ENCODE measurements at regions not wholly inside any gene's neighbourhood (a gene's known extent, or its start where the extent isn't known, plus 50 kb on each side); places are given as distances from the start of the nearest gene placed in this dataset.

DNA sequence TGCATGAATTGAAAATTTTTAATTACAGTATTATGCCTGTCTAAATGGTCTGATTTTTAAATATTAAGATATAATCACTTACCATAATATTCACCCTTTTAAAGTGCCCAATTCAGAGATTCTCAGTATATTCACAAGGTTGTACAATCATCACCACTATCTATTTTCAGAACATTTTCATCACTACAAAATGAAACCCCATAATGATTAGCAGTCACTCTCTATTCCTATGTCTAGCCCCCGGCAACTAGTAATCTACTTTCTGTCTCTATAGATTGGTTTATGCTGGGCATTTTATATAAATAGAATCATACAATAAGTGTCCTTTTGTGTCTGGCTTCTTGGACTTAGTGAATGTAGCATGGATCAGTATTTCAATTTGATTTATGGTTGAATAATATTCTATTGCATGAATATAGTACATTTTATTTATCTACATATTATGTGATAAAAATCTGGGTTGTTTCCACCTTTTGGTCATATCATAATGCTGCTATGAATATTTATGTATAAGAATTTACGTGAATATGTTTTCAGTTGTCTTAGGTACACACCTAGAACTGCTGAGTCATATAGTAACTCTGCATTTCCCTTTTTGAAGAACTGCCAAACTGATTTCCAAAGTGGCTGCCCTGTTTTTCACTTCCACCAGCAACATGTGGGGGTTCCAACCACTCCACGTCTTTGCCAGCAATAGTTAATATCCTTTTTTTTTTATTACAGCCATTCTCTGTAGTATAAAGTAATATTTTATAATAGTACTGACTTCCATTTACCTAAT is 485.7 kb upstream of the ZNF385D start:
- H3K4me3 ChIP-seq (ENCODE audit: low read depth, low read length): no peak overlapping the region
- CTCF ChIA-PET: no interaction called here
- TF ChIP-seq, protein P1, sequence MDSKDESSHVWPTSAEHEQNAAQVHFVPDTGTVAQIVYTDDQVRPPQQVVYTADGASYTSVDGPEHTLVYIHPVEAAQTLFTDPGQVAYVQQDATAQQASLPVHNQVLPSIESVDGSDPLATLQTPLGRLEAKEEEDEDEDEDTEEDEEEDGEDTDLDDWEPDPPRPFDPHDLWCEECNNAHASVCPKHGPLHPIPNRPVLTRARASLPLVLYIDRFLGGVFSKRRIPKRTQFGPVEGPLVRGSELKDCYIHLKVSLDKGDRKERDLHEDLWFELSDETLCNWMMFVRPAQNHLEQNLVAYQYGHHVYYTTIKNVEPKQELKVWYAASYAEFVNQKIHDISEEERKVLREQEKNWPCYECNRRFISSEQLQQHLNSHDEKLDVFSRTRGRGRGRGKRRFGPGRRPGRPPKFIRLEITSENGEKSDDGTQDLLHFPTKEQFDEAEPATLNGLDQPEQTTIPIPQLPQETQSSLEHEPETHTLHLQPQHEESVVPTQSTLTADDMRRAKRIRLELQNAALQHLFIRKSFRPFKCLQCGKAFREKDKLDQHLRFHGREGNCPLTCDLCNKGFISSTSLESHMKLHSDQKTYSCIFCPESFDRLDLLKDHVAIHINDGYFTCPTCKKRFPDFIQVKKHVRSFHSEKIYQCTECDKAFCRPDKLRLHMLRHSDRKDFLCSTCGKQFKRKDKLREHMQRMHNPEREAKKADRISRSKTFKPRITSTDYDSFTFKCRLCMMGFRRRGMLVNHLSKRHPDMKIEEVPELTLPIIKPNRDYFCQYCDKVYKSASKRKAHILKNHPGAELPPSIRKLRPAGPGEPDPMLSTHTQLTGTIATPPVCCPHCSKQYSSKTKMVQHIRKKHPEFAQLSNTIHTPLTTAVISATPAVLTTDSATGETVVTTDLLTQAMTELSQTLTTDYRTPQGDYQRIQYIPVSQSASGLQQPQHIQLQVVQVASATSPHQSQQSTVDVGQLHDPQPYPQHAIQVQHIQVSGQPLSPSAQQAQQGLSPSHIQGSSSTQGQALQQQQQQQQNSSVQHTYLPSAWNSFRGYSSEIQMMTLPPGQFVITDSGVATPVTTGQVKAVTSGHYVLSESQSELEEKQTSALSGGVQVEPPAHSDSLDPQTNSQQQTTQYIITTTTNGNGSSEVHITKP (tag by site-specific recombination; IDR thresholded peaks at IDR 0.05): no peak
- no peak for TF ChIP-seq ZNF23 (tag by site-specific recombination; IDR thresholded peaks at IDR 0.05; ENCODE audit: borderline replicate concordance)
- no peak for TF ChIP-seq ZNF585B (tag by site-specific recombination; IDR thresholded peaks at IDR 0.05)
- TF ChIP-seq, protein P2, sequence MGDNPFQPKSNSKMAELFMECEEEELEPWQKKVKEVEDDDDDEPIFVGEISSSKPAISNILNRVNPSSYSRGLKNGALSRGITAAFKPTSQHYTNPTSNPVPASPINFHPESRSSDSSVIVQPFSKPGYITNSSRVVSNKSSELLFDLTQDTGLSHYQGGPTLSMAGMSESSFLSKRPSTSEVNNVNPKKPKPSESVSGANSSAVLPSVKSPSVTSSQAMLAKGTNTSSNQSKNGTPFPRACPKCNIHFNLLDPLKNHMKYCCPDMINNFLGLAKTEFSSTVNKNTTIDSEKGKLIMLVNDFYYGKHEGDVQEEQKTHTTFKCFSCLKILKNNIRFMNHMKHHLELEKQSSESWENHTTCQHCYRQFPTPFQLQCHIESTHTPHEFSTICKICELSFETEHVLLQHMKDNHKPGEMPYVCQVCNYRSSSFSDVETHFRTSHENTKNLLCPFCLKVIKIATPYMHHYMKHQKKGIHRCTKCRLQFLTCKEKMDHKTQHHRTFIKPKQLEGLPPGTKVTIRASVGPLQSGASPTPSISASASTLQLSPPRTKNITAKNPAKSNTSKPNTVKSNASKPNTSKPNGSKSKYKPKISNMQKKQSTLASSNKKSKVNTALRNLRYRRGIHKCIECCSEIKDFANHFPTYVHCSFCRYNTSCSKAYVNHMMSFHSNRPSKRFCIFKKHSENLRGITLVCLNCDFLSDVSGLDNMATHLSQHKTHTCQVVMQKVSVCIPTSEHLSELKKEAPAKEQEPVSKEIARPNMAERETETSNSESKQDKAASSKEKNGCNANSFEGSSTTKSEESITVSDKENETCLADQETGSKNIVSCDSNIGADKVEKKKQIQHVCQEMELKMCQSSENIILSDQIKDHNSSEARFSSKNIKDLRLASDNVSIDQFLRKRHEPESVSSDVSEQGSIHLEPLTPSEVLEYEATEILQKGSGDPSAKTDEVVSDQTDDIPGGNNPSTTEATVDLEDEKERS (tag by site-specific recombination; IDR thresholded peaks at IDR 0.05): no peak
- no peak for TF ChIP-seq ZBTB1 (tag by site-specific recombination; IDR thresholded peaks at IDR 0.05)
- TF ChIP-seq ZNF529 (tag by site-specific recombination; IDR thresholded peaks at IDR 0.05; ENCODE audit: insufficient replicate concordance): no peak
- no peak for TF ChIP-seq YY2 (tag by site-specific recombination; IDR thresholded peaks at IDR 0.05)
- no peak for TF ChIP-seq ZSCAN23 (tag by site-specific recombination; IDR thresholded peaks at IDR 0.05)
- no peak for TF ChIP-seq ZNF843 (tag by site-specific recombination; IDR thresholded peaks at IDR 0.05)
- no peak for TF ChIP-seq ZNF521 (tag by site-specific recombination; IDR thresholded peaks at IDR 0.05)
- TF ChIP-seq GFI1B (tag by site-specific recombination; IDR thresholded peaks at IDR 0.05): no peak
- TF ChIP-seq ZNF416 (tag by site-specific recombination; IDR thresholded peaks at IDR 0.05): no peak
- no peak for TF ChIP-seq GLIS1 (tag by site-specific recombination; IDR thresholded peaks at IDR 0.05)
- no peak for TF ChIP-seq SP7 (tag by site-specific recombination; IDR thresholded peaks at IDR 0.05)
- no peak for TF ChIP-seq KLF1 (tag by site-specific recombination; IDR thresholded peaks at IDR 0.05)
- TF ChIP-seq ZXDB (tag by site-specific recombination; IDR thresholded peaks at IDR 0.05): no peak
- no peak for TF ChIP-seq RBAK (tag by site-specific recombination; IDR thresholded peaks at IDR 0.05)
- TF ChIP-seq WT1 (tag by site-specific recombination; IDR thresholded peaks at IDR 0.05): no peak
- no peak overlapping the region for H3K27ac ChIP-seq (ENCODE audit: extremely low read depth, low read depth, low read length)
- no peaks in the 10 kb centered on the region for H3K4me1 ChIP-seq (ENCODE audit: control insufficient read depth, insufficient read depth, low read length)
- no peaks in the 10 kb centered on the region for H3K9me3 ChIP-seq (ENCODE audit: control insufficient read depth, insufficient read depth, low read depth, low read length)
- POLR2A ChIA-PET: no interaction called here
- no peaks in the 10 kb centered on the region for H3K36me3 ChIP-seq (ENCODE audit: control insufficient read depth in 2 of 2, insufficient read depth in 1 of 2, low read length in 2 of 2)

DNA sequence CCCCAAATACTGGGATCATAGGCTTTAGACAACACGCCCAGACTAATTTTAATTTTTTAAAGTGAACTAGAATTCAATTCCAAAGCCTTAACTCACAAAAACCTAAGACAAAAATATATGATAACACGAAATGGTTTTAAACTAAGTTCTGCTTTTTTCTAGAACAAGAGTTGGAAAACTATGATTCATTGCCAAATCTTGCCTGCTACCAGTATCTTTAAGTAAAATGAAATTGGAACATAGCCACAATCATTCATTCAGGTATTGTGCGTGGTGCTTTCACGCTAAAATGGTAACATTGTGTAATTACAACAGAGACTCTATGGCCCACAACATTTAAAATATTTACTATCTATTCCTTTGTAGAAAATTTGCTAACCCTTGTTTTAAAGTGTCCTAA is 488.0 kb upstream of the ZNF385D start:
- H3K36me3 ChIP-seq (ENCODE audit: control insufficient read depth in 2 of 2, insufficient read depth in 1 of 2, low read length in 2 of 2): no peaks in the 10 kb centered on the region
- ChIA-PET POLR2A (no interaction called here), CTCF (no interaction called here)
- H3K27ac ChIP-seq (ENCODE audit: extremely low read depth, low read depth, low read length): no peak overlapping the region
- H3K4me3 ChIP-seq (ENCODE audit: low read depth, low read length): no peak overlapping the region
- TF ChIP-seq ZNF623 (tag by site-specific recombination; IDR thresholded peaks at IDR 0.05) (no peak), ZNF529 (tag by site-specific recombination; IDR thresholded peaks at IDR 0.05; ENCODE audit: insufficient replicate concordance) (no peak), ZNF266 (tag by site-specific recombination; IDR thresholded peaks at IDR 0.05; ENCODE audit: low read depth) (no peak), SP2 (tag by site-specific recombination; IDR thresholded peaks at IDR 0.05) (no peak)
- TF ChIP-seq, protein P3, sequence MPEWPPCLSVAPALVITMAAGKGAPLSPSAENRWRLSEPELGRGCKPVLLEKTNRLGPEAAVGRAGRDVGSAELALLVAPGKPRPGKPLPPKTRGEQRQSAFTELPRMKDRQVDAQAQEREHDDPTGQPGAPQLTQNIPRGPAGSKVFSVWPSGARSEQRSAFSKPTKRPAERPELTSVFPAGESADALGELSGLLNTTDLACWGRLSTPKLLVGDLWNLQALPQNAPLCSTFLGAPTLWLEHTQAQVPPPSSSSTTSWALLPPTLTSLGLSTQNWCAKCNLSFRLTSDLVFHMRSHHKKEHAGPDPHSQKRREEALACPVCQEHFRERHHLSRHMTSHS (tag by site-specific recombination; IDR thresholded peaks at IDR 0.05): no peak
- H3K4me1 ChIP-seq (ENCODE audit: control insufficient read depth, insufficient read depth, low read length): no peaks in the 10 kb centered on the region
- no peaks in the 10 kb centered on the region for H3K9me3 ChIP-seq (ENCODE audit: control insufficient read depth, insufficient read depth, low read depth, low read length)

Data from HEK293 (cell line).